ENCODE measurements at regions not wholly inside any gene's neighbourhood (a gene's known extent, or its start where the extent isn't known, plus 50 kb on each side); places are given as distances from the start of the nearest gene placed in this dataset.

DNA sequence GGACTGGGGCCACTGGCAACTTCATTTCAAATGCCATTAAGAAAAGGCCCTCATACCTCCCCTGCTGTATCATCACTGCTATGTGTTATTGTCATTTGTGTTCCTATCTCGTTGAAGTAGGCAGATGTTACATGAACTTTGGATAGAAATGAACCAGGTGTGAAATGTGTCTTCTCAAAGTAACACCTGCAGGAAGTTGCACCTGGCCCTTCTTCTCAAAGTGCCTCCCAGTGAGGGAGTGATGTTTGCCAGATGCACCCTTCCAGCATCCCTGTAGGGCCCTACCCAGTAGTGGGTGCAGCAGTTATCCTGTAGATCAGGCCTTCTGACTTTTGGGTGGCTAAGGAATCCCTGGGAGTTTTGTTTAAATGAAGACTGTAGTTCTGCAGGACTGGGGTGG is 197.7 kb upstream of the CTNNB1 start:
- H3K4me3 ChIP-seq: no peak overlapping the region
- intact Hi-C loops (cut with DNase I): no loop called here
- H3K27ac ChIP-seq: no peak overlapping the region
- no peaks in the 10 kb centered on the region for H3K4me1 ChIP-seq
- no peak for DNase-seq
- no peak for ATAC-seq
- H3K27me3 ChIP-seq: no peaks in the 10 kb centered on the region
- H3K36me3 ChIP-seq: no peaks in the 10 kb centered on the region
- TF ChIP-seq, protein P1, sequence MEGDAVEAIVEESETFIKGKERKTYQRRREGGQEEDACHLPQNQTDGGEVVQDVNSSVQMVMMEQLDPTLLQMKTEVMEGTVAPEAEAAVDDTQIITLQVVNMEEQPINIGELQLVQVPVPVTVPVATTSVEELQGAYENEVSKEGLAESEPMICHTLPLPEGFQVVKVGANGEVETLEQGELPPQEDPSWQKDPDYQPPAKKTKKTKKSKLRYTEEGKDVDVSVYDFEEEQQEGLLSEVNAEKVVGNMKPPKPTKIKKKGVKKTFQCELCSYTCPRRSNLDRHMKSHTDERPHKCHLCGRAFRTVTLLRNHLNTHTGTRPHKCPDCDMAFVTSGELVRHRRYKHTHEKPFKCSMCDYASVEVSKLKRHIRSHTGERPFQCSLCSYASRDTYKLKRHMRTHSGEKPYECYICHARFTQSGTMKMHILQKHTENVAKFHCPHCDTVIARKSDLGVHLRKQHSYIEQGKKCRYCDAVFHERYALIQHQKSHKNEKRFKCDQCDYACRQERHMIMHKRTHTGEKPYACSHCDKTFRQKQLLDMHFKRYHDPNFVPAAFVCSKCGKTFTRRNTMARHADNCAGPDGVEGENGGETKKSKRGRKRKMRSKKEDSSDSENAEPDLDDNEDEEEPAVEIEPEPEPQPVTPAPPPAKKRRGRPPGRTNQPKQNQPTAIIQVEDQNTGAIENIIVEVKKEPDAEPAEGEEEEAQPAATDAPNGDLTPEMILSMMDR (IDR thresholded peaks at IDR 0.05): no peak
- no peaks in the 10 kb centered on the region for H3K9me3 ChIP-seq

DNA sequence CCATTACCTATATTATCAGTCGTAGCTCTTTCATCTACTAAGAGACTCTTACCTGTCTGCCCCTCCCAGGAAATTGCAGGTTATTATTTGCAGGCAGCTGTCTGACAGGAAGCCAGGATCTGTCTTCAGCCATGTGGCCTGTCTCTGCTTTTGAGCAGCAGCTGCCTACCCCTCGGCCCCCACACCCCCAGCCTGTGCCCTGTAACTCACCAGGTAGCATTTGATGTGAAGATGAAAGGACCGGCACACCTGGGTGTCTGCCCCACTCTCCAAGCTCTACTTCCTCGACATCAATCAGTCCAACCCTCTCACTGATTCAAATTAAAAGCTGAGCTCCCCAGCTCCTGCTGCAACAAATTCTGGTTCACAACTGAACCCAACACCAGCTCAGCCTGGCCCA is 197.2 kb upstream of the CTNNB1 start:
- Histone ChIP-seq H3K4me1 (no peaks in the 10 kb centered on the region), H3K9me3 (no peaks in the 10 kb centered on the region), H3K4me3 (no peak overlapping the region), H3K27ac (no peak overlapping the region), H3K27me3 (no peaks in the 10 kb centered on the region), H3K36me3 (no peaks in the 10 kb centered on the region)
- intact Hi-C loops (cut with DNase I): no loop called here
- ATAC-seq (no peak), DNase-seq (no peak)
- TF ChIP-seq, protein P1 (IDR thresholded peaks at IDR 0.05): no peak

- no peaks in the 10 kb centered on the region for H3K36me3 ChIP-seq
- no peaks in the 10 kb centered on the region for H3K4me1 ChIP-seq
- intact Hi-C loops (cut with DNase I): no loop called here
- no peak for DNase-seq
- no peaks in the 10 kb centered on the region for H3K27me3 ChIP-seq
- H3K9me3 ChIP-seq: peaks cover 0 to 11% of the 10 kb centered on the region in 2 donors
- no peak overlapping the region for H3K4me3 ChIP-seq
- TF ChIP-seq, protein P1 (IDR thresholded peaks at IDR 0.05): no peak
- H3K27ac ChIP-seq: no peak overlapping the region
- no peak for ATAC-seq
These were observed 191.9 kb upstream of the CTNNB1 start for GRCh38 chr3:41007399-41007798.

GRCh38 chr3:41011854-41012253 is 187.5 kb upstream of the CTNNB1 start:
- ATAC-seq (no peak), DNase-seq (no peak)
- no peaks in the 10 kb centered on the region for H3K36me3 ChIP-seq
- TF ChIP-seq, protein P1 (IDR thresholded peaks at IDR 0.05): no peak
- H3K4me1 ChIP-seq: no peaks in the 10 kb centered on the region
- H3K27me3 ChIP-seq: no peaks in the 10 kb centered on the region
- no peak overlapping the region for H3K27ac ChIP-seq
- no peak overlapping the region for H3K4me3 ChIP-seq
- H3K9me3 ChIP-seq: peaks cover 0 to 11% of the 10 kb centered on the region in 2 donors
- intact Hi-C loops (cut with DNase I): no loop called here

- Histone ChIP-seq H3K4me1 (no peaks in the 10 kb centered on the region), H3K9me3 (no peaks in the 10 kb centered on the region), H3K4me3 (no peak overlapping the region), H3K36me3 (no peaks in the 10 kb centered on the region), H3K27me3 (no peaks in the 10 kb centered on the region), H3K27ac (no peak overlapping the region)
- ATAC-seq (no peak), DNase-seq (no peak)
- TF ChIP-seq, protein P1 (IDR thresholded peaks at IDR 0.05): no peak
- intact Hi-C loops (cut with DNase I): no loop called here
These were observed 180.4 kb upstream of the CTNNB1 start for GRCh38 chr3:41018855-41019254.

Data from left lung (tissue), 4 donors.